ENCODE measurements at regions not wholly inside any gene's neighbourhood (a gene's known extent, or its start where the extent isn't known, plus 50 kb on each side); places are given as distances from the start of the nearest gene placed in this dataset.
A peak's percentile ranks its signal among the peaks of the same experiment; 100 is the strongest.

DNA sequence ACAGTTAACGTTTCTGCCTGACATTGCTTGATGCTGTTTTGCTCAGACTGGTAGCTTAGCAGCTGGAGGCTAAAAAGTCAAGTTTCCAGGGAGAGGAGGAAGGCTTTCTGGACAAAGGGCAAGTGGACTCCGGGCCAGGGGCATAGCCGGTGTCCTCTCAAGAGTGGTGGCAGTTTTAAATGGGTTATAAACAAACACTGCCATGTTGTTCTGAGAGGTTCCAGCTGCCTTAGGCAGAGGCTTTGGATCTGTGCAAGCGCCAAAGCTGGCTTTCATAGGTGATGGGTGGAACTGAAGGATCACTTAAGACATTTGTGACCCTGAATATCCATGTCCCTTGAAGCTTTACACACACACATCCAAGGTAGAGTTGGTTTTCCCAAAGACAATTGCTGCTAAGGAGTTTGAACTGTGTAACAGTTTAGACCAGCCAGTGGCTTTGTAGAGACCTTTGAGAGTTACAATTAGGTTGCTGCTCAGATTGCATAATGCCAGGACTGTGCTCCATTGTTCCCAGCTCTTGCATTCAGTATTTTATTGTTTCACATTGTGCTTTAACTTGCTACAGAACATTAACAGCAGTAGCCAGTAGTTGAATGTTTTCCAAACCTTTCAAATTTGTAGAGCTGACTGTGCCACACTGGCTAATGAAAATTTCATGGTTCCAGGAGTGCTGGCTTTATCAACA lies 54.1 kb upstream of the AP1S2 start:
- Mint-ChIP-seq H3K27ac (peak overlapping the region; percentile 50 to 99 (median 99)), H3K4me1 (peaks cover 46 to 48% of the 10 kb centered on the region in 2 experiments), H3K4me3 (no peak overlapping the region), H3K9me3 (peaks cover 0 to 3% of the 10 kb centered on the region in 2 experiments; a peak in 1 of 5 replicates), H3K27me3 (ENCODE audit: low read depth) (no peaks in the 10 kb centered on the region), H3K36me3 (ENCODE audit: insufficient read depth in 1 of 3, low read depth in 3 of 3) (peaks cover 0 to 5% (median 0%) of the 10 kb centered on the region in 3 experiments; a peak in 2 of 7 replicates)
- no peak overlapping the region for H4K5ac ChIP-seq (ENCODE audit: insufficient read length, low read depth, low read length)
- no peak overlapping the region for H4K91ac ChIP-seq (ENCODE audit: insufficient read length, low read depth, low read length)
- no peak overlapping the region for H2BK12ac ChIP-seq (ENCODE audit: insufficient read length, low read depth, low read length)
- H3K14ac ChIP-seq (ENCODE audit: insufficient read depth, low read length), result peak overlapping the region; percentile 0; the same call in 1 of the 2 replicates
- no peaks in the 10 kb centered on the region for H3K23me2 ChIP-seq (ENCODE audit: insufficient read length, low read depth, low read length, poor library complexity, severe bottlenecking)
- H3K79me2 ChIP-seq (ENCODE audit: insufficient read depth, low read length), result no peaks in the 10 kb centered on the region
- H2BK120ac ChIP-seq (ENCODE audit: low read depth, low read length, poor library complexity, severe bottlenecking), result no peak overlapping the region
- no peak overlapping the region for H4K8ac ChIP-seq (replicated peaks; ENCODE audit: insufficient read length, low read depth, low read length)
- H3K18ac ChIP-seq (ENCODE audit: insufficient read length, low read depth, low read length), result peak overlapping the region; percentile 22
- no peaks in the 10 kb centered on the region for H3K27me3 ChIP-seq (ENCODE audit: insufficient read depth, low read length)
- peaks cover 10% of the 10 kb centered on the region; the same call in 1 of the 2 replicates for H3K4me1 ChIP-seq (ENCODE audit: insufficient read depth, low read length)
- no peak overlapping the region for H3K4ac ChIP-seq (ENCODE audit: low read depth, low read length)
- no peak overlapping the region for H2BK15ac ChIP-seq (ENCODE audit: low read depth, low read length)
- no peak overlapping the region for H2AFZ ChIP-seq (ENCODE audit: low read length)
- H3K9me3 ChIP-seq (ENCODE audit: control insufficient read depth, low read depth, low read length), result no peaks in the 10 kb centered on the region
- peak overlapping the region; percentile 6 for H3K4me2 ChIP-seq (ENCODE audit: insufficient read depth, insufficient read length, low read length)
- H2AK5ac ChIP-seq (ENCODE audit: insufficient read length, low read length), result peak overlapping the region; percentile 43
- H4K20me1 ChIP-seq (ENCODE audit: control insufficient read depth, insufficient read depth, insufficient read length), result no peaks in the 10 kb centered on the region
- TF ChIP-seq, protein P1, sequence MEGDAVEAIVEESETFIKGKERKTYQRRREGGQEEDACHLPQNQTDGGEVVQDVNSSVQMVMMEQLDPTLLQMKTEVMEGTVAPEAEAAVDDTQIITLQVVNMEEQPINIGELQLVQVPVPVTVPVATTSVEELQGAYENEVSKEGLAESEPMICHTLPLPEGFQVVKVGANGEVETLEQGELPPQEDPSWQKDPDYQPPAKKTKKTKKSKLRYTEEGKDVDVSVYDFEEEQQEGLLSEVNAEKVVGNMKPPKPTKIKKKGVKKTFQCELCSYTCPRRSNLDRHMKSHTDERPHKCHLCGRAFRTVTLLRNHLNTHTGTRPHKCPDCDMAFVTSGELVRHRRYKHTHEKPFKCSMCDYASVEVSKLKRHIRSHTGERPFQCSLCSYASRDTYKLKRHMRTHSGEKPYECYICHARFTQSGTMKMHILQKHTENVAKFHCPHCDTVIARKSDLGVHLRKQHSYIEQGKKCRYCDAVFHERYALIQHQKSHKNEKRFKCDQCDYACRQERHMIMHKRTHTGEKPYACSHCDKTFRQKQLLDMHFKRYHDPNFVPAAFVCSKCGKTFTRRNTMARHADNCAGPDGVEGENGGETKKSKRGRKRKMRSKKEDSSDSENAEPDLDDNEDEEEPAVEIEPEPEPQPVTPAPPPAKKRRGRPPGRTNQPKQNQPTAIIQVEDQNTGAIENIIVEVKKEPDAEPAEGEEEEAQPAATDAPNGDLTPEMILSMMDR (conservative IDR thresholded peaks at IDR 0.05), result no peak
- no peak overlapping the region for H3K23ac ChIP-seq (ENCODE audit: insufficient read length, low read depth, low read length)
- no CpG with 5 or more reads among the region's 4 CpGs for WGBS (ENCODE audit: extremely low coverage, insufficient read length, low lambda C conversion rate)
- peak overlapping the region; percentile 96 for H3K27ac ChIP-seq (ENCODE audit: insufficient read length, low read depth, low read length)
- H2BK5ac ChIP-seq (ENCODE audit: insufficient read length, low read length), result peak overlapping the region; percentile 37
- H2BK20ac ChIP-seq (ENCODE audit: low read depth, low read length, poor library complexity, severe bottlenecking), result no peak overlapping the region
- H3K9ac ChIP-seq (ENCODE audit: extremely low read depth, insufficient read length, low read length), result no peak overlapping the region
- no peaks in the 10 kb centered on the region for H3K79me1 ChIP-seq (ENCODE audit: insufficient read depth, low read depth, low read length, poor library complexity, severe bottlenecking)
- no peak for DNase-seq
- no peak overlapping the region for H3T11ph ChIP-seq (ENCODE audit: low read length)
- no peak overlapping the region for H3K56ac ChIP-seq (ENCODE audit: insufficient read length, low read depth, low read length)
